ENCODE measurements at regions not wholly inside any gene's neighbourhood (a gene's known extent, or its start where the extent isn't known, plus 50 kb on each side); places are given as distances from the start of the nearest gene placed in this dataset.

- TF ChIP-seq REST (IDR thresholded peaks at IDR 0.05; ENCODE audit: insufficient replicate concordance, low read depth) (no peak), POLR2AphosphoS5 (IDR thresholded peaks at IDR 0.05; ENCODE audit: low read depth) (no peak), GABPA (IDR thresholded peaks at IDR 0.05; ENCODE audit: low read depth) (no peak), SPI1 (IDR thresholded peaks at IDR 0.05; ENCODE audit: borderline replicate concordance, low read depth) (no peak), CTCF (IDR thresholded peaks at IDR 0.05; ENCODE audit: insufficient read depth, low read length) (no peak)
- Histone ChIP-seq H3K27me3 (ENCODE audit: insufficient read depth, poor library complexity, severe bottlenecking) (peaks cover 3% of the 10 kb centered on the region), H3K27ac (replicated peaks) (no peak overlapping the region), H3K4me3 (replicated peaks; ENCODE audit: insufficient read depth, low read length) (no peak overlapping the region)
- no peak for DNase-seq (ENCODE audit: low read depth in 1 of 2, low spot score in 1 of 2)
Observed at GRCh38 chr20:21956591-21956990, 251.1 kb downstream of the PAX1 start.

GRCh38 chr20:21947406-21947805, 241.9 kb downstream of the PAX1 start:
- TF ChIP-seq REST (IDR thresholded peaks at IDR 0.05; ENCODE audit: insufficient replicate concordance, low read depth) (no peak), POLR2AphosphoS5 (IDR thresholded peaks at IDR 0.05; ENCODE audit: low read depth) (no peak), GABPA (IDR thresholded peaks at IDR 0.05; ENCODE audit: low read depth) (no peak), SPI1 (IDR thresholded peaks at IDR 0.05; ENCODE audit: borderline replicate concordance, low read depth) (no peak)
- DNase-seq (ENCODE audit: low read depth in 1 of 2, low spot score in 1 of 2), result no peak
- Histone ChIP-seq H3K27me3 (ENCODE audit: insufficient read depth, poor library complexity, severe bottlenecking) (no peaks in the 10 kb centered on the region), H3K27ac (replicated peaks) (no peak overlapping the region), H3K4me3 (replicated peaks; ENCODE audit: insufficient read depth, low read length) (no peak overlapping the region)

DNA sequence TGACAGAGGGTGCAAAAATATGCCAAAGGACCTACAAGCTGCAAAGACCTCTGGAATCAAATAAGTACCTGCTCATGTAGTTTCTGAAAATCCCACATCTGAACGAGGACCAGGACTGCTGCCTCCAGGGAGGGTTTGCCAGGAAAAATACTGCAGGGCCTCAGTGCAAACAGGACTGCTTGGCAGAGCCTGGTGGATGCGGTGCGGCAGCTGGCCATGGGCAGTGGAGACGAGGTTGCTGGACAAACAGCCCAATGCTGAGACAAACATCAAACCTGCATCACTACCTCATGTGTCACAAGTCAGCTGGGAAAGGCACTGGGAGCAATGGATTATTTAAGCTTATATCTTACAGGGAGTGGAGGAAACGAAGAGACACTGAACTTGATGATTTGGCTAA, 238.8 kb downstream of the PAX1 start:
- DNase-seq (ENCODE audit: low read depth in 1 of 2, low spot score in 1 of 2), result no peak
- H3K4me3 ChIP-seq (replicated peaks; ENCODE audit: insufficient read depth, low read length), result no peak overlapping the region
- TF ChIP-seq REST (IDR thresholded peaks at IDR 0.05; ENCODE audit: insufficient replicate concordance, low read depth), result no peak
- TF ChIP-seq GABPA (IDR thresholded peaks at IDR 0.05; ENCODE audit: low read depth), result no peak
- no peak for TF ChIP-seq CTCF (IDR thresholded peaks at IDR 0.05; ENCODE audit: insufficient read depth, low read length)
- TF ChIP-seq POLR2AphosphoS5 (IDR thresholded peaks at IDR 0.05; ENCODE audit: low read depth), result no peak
- TF ChIP-seq SPI1 (IDR thresholded peaks at IDR 0.05; ENCODE audit: borderline replicate concordance, low read depth), result no peak
- no peak overlapping the region for H3K27ac ChIP-seq (replicated peaks)
- H3K27me3 ChIP-seq (ENCODE audit: insufficient read depth, poor library complexity, severe bottlenecking), result no peaks in the 10 kb centered on the region

All from HL-60 (cell line).